GM23338 (cell line): ENCODE measurements at regions not wholly inside any gene's neighbourhood (a gene's known extent, or its start where the extent isn't known, plus 50 kb on each side); places are given as distances from the start of the nearest gene placed in this dataset.

ENCODE experiments used
- EZH2 ChIP-seq: fragments of 200-600 bp; sonication (generic); IDR thresholded peaks from one replicate; pipeline ENCODE4 v1.8.0; 2017; ENCODE audit warnings: antibody characterized with exemption, mild to moderate bottlenecking, low read depth; ENCODE audit not compliant: unreplicated experiment
- EZH2phosphoT487 ChIP-seq: fragments of 200-600 bp; sonication (generic); IDR thresholded peaks from one replicate; pipeline ENCODE4 v1.8.1; 2018; ENCODE audit warnings: antibody characterized with exemption; ENCODE audit not compliant: unreplicated experiment
- POLR2AphosphoS5 ChIP-seq: IDR thresholded peaks from 2 replicates; pipeline ENCODE4 v1.6.1; 2016; ENCODE audit warnings: antibody characterized with exemption, low read depth
- STAT1 ChIP-seq: IDR thresholded peaks from one replicate; pipeline ENCODE4 v1.6.1; 2016; ENCODE audit warnings: antibody characterized with exemption; ENCODE audit not compliant: unreplicated experiment
- ZNF331 ChIP-seq: fragments of 250-450 bp; sonication (Bioruptor Pico); IDR thresholded peaks from 2 replicates; pipeline ENCODE4 v1.5.0; 2020; ENCODE audit warnings: low read depth, mild to moderate bottlenecking, moderate library complexity
- TF ChIP-seq, protein P1 (sequence below), 2 experiments: fragments of 200-600 bp in 1 of 2; sonication (generic) in 1 of 2; conservative IDR thresholded peaks; 2 replicates each; pipeline versions ENCODE4 v1.5.1 to v1.6.1; 2016 to 2017; ENCODE audit warnings: antibody characterized with exemption in 2 of 2, low read depth in 2 of 2, mild to moderate bottlenecking in 2 of 2, moderate library complexity in 1 of 2
- TF ChIP-seq, protein P2 (sequence below): IDR thresholded peaks from one replicate; pipeline ENCODE4 v1.6.1; 2018; ENCODE audit warnings: antibody characterized with exemption; ENCODE audit not compliant: unreplicated experiment
- TF ChIP-seq, protein P3 (sequence below): fragments of 250-450 bp; sonication (Bioruptor Pico); IDR thresholded peaks from 2 replicates; pipeline ENCODE4 v1.5.0; 2020; ENCODE audit warnings: mild to moderate bottlenecking, moderate library complexity

DNA sequence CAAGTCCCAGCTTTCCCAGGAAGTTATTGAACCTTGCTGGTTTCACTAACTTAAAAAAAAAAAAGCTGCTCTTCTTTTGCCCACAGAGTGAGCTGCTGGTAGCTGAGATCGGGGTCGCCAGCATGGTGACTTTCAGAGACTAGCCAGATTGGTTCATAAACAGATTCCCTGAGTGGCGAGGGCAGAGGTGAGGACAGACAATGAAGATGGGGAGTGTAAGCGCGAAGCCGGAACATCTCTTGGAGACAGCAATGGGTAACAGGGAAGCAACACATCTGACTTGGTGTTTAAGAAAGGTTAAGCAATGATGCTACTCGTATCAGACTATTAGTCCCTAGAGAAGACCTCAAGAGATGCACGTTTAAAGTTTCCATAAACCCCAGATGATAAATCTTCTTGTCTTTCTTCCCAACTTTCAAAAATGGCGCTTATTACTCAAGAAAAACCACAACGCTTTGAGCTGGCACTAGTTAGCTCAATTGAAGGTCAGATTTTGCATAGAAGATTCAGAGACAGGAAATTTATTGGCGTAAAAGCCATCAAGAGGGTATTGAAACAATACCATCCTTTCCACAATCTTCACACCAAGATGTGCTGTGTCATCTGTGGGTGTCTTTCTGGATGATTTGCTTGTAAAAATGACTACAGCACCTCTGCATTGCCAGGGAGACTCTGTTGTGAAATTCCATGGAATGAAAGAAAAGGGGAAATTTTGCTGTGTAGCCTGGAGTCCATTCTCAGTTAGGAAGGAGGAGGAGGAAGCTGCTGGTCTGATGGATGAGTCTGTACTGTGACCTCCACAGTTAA lies 193.1 kb upstream of the CXCR4 start:
- TF ChIP-seq, protein P1, sequence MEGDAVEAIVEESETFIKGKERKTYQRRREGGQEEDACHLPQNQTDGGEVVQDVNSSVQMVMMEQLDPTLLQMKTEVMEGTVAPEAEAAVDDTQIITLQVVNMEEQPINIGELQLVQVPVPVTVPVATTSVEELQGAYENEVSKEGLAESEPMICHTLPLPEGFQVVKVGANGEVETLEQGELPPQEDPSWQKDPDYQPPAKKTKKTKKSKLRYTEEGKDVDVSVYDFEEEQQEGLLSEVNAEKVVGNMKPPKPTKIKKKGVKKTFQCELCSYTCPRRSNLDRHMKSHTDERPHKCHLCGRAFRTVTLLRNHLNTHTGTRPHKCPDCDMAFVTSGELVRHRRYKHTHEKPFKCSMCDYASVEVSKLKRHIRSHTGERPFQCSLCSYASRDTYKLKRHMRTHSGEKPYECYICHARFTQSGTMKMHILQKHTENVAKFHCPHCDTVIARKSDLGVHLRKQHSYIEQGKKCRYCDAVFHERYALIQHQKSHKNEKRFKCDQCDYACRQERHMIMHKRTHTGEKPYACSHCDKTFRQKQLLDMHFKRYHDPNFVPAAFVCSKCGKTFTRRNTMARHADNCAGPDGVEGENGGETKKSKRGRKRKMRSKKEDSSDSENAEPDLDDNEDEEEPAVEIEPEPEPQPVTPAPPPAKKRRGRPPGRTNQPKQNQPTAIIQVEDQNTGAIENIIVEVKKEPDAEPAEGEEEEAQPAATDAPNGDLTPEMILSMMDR (conservative IDR thresholded peaks at IDR 0.05; ENCODE audit: low read depth in 2 of 2), result no peak
- TF ChIP-seq, protein P2, sequence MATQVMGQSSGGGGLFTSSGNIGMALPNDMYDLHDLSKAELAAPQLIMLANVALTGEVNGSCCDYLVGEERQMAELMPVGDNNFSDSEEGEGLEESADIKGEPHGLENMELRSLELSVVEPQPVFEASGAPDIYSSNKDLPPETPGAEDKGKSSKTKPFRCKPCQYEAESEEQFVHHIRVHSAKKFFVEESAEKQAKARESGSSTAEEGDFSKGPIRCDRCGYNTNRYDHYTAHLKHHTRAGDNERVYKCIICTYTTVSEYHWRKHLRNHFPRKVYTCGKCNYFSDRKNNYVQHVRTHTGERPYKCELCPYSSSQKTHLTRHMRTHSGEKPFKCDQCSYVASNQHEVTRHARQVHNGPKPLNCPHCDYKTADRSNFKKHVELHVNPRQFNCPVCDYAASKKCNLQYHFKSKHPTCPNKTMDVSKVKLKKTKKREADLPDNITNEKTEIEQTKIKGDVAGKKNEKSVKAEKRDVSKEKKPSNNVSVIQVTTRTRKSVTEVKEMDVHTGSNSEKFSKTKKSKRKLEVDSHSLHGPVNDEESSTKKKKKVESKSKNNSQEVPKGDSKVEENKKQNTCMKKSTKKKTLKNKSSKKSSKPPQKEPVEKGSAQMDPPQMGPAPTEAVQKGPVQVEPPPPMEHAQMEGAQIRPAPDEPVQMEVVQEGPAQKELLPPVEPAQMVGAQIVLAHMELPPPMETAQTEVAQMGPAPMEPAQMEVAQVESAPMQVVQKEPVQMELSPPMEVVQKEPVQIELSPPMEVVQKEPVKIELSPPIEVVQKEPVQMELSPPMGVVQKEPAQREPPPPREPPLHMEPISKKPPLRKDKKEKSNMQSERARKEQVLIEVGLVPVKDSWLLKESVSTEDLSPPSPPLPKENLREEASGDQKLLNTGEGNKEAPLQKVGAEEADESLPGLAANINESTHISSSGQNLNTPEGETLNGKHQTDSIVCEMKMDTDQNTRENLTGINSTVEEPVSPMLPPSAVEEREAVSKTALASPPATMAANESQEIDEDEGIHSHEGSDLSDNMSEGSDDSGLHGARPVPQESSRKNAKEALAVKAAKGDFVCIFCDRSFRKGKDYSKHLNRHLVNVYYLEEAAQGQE, result no peak
- TF ChIP-seq EZH2phosphoT487 (no peak), POLR2AphosphoS5 (no peak), ZNF331 (CRISPR knock-in tag) (no peak), EZH2 (no peak), STAT1 (no peak)
- TF ChIP-seq, protein P3, sequence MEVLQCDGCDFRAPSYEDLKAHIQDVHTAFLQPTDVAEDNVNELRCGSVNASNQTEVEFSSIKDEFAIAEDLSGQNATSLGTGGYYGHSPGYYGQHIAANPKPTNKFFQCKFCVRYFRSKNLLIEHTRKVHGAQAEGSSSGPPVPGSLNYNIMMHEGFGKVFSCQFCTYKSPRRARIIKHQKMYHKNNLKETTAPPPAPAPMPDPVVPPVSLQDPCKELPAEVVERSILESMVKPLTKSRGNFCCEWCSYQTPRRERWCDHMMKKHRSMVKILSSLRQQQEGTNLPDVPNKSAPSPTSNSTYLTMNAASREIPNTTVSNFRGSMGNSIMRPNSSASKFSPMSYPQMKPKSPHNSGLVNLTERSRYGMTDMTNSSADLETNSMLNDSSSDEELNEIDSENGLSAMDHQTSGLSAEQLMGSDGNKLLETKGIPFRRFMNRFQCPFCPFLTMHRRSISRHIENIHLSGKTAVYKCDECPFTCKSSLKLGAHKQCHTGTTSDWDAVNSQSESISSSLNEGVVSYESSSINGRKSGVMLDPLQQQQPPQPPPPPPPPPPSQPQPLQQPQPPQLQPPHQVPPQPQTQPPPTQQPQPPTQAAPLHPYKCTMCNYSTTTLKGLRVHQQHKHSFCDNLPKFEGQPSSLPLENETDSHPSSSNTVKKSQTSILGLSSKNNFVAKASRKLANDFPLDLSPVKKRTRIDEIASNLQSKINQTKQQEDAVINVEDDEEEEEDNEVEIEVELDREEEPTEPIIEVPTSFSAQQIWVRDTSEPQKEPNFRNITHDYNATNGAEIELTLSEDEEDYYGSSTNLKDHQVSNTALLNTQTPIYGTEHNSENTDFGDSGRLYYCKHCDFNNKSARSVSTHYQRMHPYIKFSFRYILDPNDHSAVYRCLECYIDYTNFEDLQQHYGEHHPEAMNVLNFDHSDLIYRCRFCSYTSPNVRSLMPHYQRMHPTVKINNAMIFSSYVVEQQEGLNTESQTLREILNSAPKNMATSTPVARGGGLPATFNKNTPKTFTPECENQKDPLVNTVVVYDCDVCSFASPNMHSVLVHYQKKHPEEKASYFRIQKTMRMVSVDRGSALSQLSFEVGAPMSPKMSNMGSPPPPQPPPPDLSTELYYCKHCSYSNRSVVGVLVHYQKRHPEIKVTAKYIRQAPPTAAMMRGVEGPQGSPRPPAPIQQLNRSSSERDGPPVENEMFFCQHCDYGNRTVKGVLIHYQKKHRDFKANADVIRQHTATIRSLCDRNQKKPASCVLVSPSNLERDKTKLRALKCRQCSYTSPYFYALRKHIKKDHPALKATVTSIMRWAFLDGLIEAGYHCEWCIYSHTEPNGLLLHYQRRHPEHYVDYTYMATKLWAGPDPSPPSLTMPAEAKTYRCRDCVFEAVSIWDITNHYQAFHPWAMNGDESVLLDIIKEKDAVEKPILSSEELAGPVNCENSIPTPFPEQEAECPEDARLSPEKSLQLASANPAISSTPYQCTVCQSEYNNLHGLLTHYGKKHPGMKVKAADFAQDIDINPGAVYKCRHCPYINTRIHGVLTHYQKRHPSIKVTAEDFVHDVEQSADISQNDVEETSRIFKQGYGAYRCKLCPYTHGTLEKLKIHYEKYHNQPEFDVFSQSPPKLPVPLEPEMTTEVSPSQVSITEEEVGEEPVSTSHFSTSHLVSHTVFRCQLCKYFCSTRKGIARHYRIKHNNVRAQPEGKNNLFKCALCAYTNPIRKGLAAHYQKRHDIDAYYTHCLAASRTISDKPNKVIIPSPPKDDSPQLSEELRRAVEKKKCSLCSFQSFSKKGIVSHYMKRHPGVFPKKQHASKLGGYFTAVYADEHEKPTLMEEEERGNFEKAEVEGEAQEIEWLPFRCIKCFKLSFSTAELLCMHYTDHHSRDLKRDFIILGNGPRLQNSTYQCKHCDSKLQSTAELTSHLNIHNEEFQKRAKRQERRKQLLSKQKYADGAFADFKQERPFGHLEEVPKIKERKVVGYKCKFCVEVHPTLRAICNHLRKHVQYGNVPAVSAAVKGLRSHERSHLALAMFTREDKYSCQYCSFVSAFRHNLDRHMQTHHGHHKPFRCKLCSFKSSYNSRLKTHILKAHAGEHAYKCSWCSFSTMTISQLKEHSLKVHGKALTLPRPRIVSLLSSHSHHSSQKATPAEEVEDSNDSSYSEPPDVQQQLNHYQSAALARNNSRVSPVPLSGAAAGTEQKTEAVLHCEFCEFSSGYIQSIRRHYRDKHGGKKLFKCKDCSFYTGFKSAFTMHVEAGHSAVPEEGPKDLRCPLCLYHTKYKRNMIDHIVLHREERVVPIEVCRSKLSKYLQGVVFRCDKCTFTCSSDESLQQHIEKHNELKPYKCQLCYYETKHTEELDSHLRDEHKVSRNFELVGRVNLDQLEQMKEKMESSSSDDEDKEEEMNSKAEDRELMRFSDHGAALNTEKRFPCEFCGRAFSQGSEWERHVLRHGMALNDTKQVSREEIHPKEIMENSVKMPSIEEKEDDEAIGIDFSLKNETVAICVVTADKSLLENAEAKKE (CRISPR knock-in tag), result no peak
